ENCODE measurements at regions not wholly inside any gene's neighbourhood (a gene's known extent, or its start where the extent isn't known, plus 50 kb on each side); places are given as distances from the start of the nearest gene placed in this dataset.

- H3K4me1 ChIP-seq (ENCODE audit: control insufficient read depth in 1 of 2, insufficient read depth in 2 of 2, low read length in 2 of 2) = no peaks in the 10 kb centered on the region
- H3K9me3 ChIP-seq (ENCODE audit: control insufficient read depth, low read length) = no peaks in the 10 kb centered on the region
- ATAC-seq (ENCODE audit: low FRiP score) (no peak), DNase-seq (peak in 1 of 2 donors; percentile 20)
- no peak overlapping the region for H3K27ac ChIP-seq (ENCODE audit: low read depth in 1 of 2, low read length in 2 of 2)
- H3K36me3 ChIP-seq (ENCODE audit: control insufficient read depth in 1 of 2, insufficient read depth in 2 of 2, low read length in 1 of 2) = no peaks in the 10 kb centered on the region
- no peaks in the 10 kb centered on the region for H3K27me3 ChIP-seq (ENCODE audit: control insufficient read depth in 1 of 2, insufficient read depth in 2 of 2, low read length in 1 of 2)
- intact Hi-C loops (cut with DNase I) = no loop called here
- 93 to 95% methylated on average over 5 of the region's 5 CpGs for WGBS, 2 donors
- H3K4me3 ChIP-seq (ENCODE audit: low read length in 2 of 2) = no peak overlapping the region
Observed at GRCh38 chr5:172546196-172546595, 91.9 kb upstream of the SH3PXD2B start.

GRCh38 chr5:172545291-172545801 is 91.0 kb upstream of the SH3PXD2B start:
- H3K4me1 ChIP-seq (ENCODE audit: control insufficient read depth in 1 of 2, insufficient read depth in 2 of 2, low read length in 2 of 2) = no peaks in the 10 kb centered on the region
- no peak overlapping the region for H3K4me3 ChIP-seq (ENCODE audit: low read length in 2 of 2)
- no peaks in the 10 kb centered on the region for H3K36me3 ChIP-seq (ENCODE audit: control insufficient read depth in 1 of 2, insufficient read depth in 2 of 2, low read length in 1 of 2)
- H3K27me3 ChIP-seq (ENCODE audit: control insufficient read depth in 1 of 2, insufficient read depth in 2 of 2, low read length in 1 of 2) = no peaks in the 10 kb centered on the region
- DNase-seq (peak in 1 of 2 donors; percentile 46), ATAC-seq (ENCODE audit: low FRiP score) (no peak)
- no peaks in the 10 kb centered on the region for H3K9me3 ChIP-seq (ENCODE audit: control insufficient read depth, low read length)
- intact Hi-C loops (cut with DNase I) = no loop called here
- H3K27ac ChIP-seq (ENCODE audit: low read depth in 1 of 2, low read length in 2 of 2) = no peak overlapping the region
- 82 to 87% methylated on average over 9 of the region's 9 CpGs for WGBS, 2 donors

- ATAC-seq (ENCODE audit: low FRiP score) (no peak), DNase-seq (peak in 1 of 2 donors; percentile 32)
- Histone ChIP-seq H3K4me1 (ENCODE audit: control insufficient read depth in 1 of 2, insufficient read depth in 2 of 2, low read length in 2 of 2) (no peaks in the 10 kb centered on the region), H3K4me3 (ENCODE audit: low read length in 2 of 2) (no peak overlapping the region), H3K36me3 (ENCODE audit: control insufficient read depth in 1 of 2, insufficient read depth in 2 of 2, low read length in 1 of 2) (no peaks in the 10 kb centered on the region), H3K9me3 (ENCODE audit: control insufficient read depth, low read length) (no peaks in the 10 kb centered on the region), H3K27me3 (ENCODE audit: control insufficient read depth in 1 of 2, insufficient read depth in 2 of 2, low read length in 1 of 2) (no peaks in the 10 kb centered on the region), H3K27ac (ENCODE audit: low read depth in 1 of 2, low read length in 2 of 2) (no peak overlapping the region)
- WGBS, 2 donors = 53 to 54% methylated on average over 6 of the region's 6 CpGs
- intact Hi-C loops (cut with DNase I) = no loop called here
Observed at GRCh38 chr5:172544371-172545095, 90.2 kb upstream of the SH3PXD2B start.

DNA sequence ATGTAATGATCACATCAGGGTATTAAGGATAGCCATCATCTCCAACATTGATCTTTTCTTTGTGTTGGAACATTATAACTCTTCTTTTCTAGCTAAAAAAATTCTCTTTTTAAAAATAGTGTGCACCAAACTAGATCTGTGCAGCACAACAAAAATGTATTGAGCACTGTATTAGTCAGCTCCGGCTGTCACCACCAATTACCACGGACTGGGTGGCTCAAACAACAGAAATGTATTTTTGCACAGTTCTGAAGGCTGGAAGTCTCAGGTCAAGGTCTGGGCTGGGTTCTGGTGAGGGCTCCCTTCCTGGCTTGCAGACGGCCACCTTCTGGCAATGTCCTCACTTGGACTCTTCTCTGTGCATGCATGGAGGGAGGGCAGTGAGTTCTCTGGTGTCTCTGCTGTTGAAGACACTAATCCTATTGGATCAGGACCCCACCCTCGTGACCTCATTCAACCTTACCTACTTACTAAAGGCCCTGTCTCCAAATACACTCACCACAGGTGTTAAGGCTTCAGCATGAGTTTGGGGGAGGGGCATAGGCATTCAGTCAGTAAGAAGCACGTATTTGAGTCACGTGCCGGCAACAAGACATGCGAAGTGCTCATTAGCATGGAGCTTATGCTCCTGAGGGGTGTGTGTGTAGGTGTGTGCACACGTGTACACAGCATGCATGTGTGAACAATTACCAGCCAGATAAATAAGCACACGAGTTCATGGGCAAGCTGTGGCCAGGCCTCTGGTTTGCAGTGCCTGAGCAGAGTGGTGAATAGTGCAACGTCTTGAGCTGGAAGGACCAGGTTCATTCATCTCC is 89.4 kb upstream of the SH3PXD2B start:
- peak in 1 of 2 donors; percentile 31 for DNase-seq
- Histone ChIP-seq H3K4me3 (ENCODE audit: low read length in 2 of 2) (no peak overlapping the region), H3K9me3 (ENCODE audit: control insufficient read depth, low read length) (no peaks in the 10 kb centered on the region), H3K27me3 (ENCODE audit: control insufficient read depth in 1 of 2, insufficient read depth in 2 of 2, low read length in 1 of 2) (no peaks in the 10 kb centered on the region), H3K27ac (ENCODE audit: low read depth in 1 of 2, low read length in 2 of 2) (no peak overlapping the region), H3K4me1 (ENCODE audit: control insufficient read depth in 1 of 2, insufficient read depth in 2 of 2, low read length in 2 of 2) (no peaks in the 10 kb centered on the region), H3K36me3 (ENCODE audit: control insufficient read depth in 1 of 2, insufficient read depth in 2 of 2, low read length in 1 of 2) (no peaks in the 10 kb centered on the region)
- WGBS, 2 donors = 95% methylated on average over 11 of the region's 11 CpGs
- intact Hi-C loops (cut with DNase I) = no loop called here
- no peak for ATAC-seq (ENCODE audit: low FRiP score)

GRCh38 chr5:172542651-172543131 is 88.4 kb upstream of the SH3PXD2B start:
- H3K9me3 ChIP-seq (ENCODE audit: control insufficient read depth, low read length) = no peaks in the 10 kb centered on the region
- intact Hi-C loops (cut with DNase I) = no loop called here
- H3K27ac ChIP-seq (ENCODE audit: low read depth in 1 of 2, low read length in 2 of 2) = no peak overlapping the region
- H3K4me3 ChIP-seq (ENCODE audit: low read length in 2 of 2) = no peak overlapping the region
- H3K36me3 ChIP-seq (ENCODE audit: control insufficient read depth in 1 of 2, insufficient read depth in 2 of 2, low read length in 1 of 2) = no peaks in the 10 kb centered on the region
- H3K27me3 ChIP-seq (ENCODE audit: control insufficient read depth in 1 of 2, insufficient read depth in 2 of 2, low read length in 1 of 2) = no peaks in the 10 kb centered on the region
- WGBS, 2 donors = 97% methylated on average over 12 to 13 of the region's 13 CpGs
- no peaks in the 10 kb centered on the region for H3K4me1 ChIP-seq (ENCODE audit: control insufficient read depth in 1 of 2, insufficient read depth in 2 of 2, low read length in 2 of 2)
- DNase-seq = peak in 1 of 2 donors; percentile 49
- no peak for ATAC-seq (ENCODE audit: low FRiP score)

DNA sequence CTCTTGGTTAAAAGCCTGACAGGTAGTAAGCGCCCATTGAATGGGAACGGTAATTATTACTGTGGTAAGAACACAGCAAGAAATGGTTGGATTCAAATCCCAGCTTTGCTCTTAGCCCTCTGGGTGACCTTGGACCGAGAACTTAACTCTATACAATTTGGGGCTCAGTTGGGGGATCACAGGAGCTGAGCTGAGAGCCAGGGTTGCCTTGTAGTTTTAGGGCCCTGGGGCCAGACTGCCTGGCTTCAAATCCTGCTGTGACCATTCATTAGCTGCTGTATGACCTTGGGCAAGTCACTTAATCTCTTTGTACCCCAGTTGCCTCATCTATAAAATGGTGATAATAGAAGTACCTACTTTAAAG is 87.4 kb upstream of the SH3PXD2B start:
- Histone ChIP-seq H3K27me3 (ENCODE audit: control insufficient read depth in 1 of 2, insufficient read depth in 2 of 2, low read length in 1 of 2) (no peaks in the 10 kb centered on the region), H3K27ac (ENCODE audit: low read depth in 1 of 2, low read length in 2 of 2) (no peak overlapping the region), H3K4me1 (ENCODE audit: control insufficient read depth in 1 of 2, insufficient read depth in 2 of 2, low read length in 2 of 2) (no peaks in the 10 kb centered on the region), H3K4me3 (ENCODE audit: low read length in 2 of 2) (no peak overlapping the region), H3K9me3 (ENCODE audit: control insufficient read depth, low read length) (no peaks in the 10 kb centered on the region), H3K36me3 (ENCODE audit: control insufficient read depth in 1 of 2, insufficient read depth in 2 of 2, low read length in 1 of 2) (no peaks in the 10 kb centered on the region)
- intact Hi-C loops (cut with DNase I) = no loop called here
- 96 to 99% methylated on average over 3 of the region's 3 CpGs for WGBS, 2 donors
- ATAC-seq (ENCODE audit: low FRiP score) (no peak), DNase-seq (peak in 1 of 2 donors; percentile 8)

- Histone ChIP-seq H3K27ac (ENCODE audit: low read depth in 1 of 2, low read length in 2 of 2) (no peak overlapping the region), H3K9me3 (ENCODE audit: control insufficient read depth, low read length) (no peaks in the 10 kb centered on the region), H3K4me1 (ENCODE audit: control insufficient read depth in 1 of 2, insufficient read depth in 2 of 2, low read length in 2 of 2) (no peaks in the 10 kb centered on the region), H3K27me3 (ENCODE audit: control insufficient read depth in 1 of 2, insufficient read depth in 2 of 2, low read length in 1 of 2) (no peaks in the 10 kb centered on the region), H3K4me3 (ENCODE audit: low read length in 2 of 2) (no peak overlapping the region), H3K36me3 (ENCODE audit: control insufficient read depth in 1 of 2, insufficient read depth in 2 of 2, low read length in 1 of 2) (no peaks in the 10 kb centered on the region)
- DNase-seq = peak in 1 of 2 donors; percentile 30
- ATAC-seq (ENCODE audit: low FRiP score) = no peak
- WGBS, 2 donors = 80 to 82% methylated on average over 13 of the region's 13 CpGs
- intact Hi-C loops (cut with DNase I) = no loop called here
Observed at GRCh38 chr5:172541099-172541772, 86.9 kb upstream of the SH3PXD2B start.

GRCh38 chr5:172540099-172540870 is 86.0 kb upstream of the SH3PXD2B start:
- Histone ChIP-seq H3K27ac (ENCODE audit: low read depth in 1 of 2, low read length in 2 of 2) (no peak overlapping the region), H3K4me1 (ENCODE audit: control insufficient read depth in 1 of 2, insufficient read depth in 2 of 2, low read length in 2 of 2) (no peaks in the 10 kb centered on the region), H3K36me3 (ENCODE audit: control insufficient read depth in 1 of 2, insufficient read depth in 2 of 2, low read length in 1 of 2) (no peaks in the 10 kb centered on the region), H3K27me3 (ENCODE audit: control insufficient read depth in 1 of 2, insufficient read depth in 2 of 2, low read length in 1 of 2) (no peaks in the 10 kb centered on the region), H3K9me3 (ENCODE audit: control insufficient read depth, low read length) (no peaks in the 10 kb centered on the region), H3K4me3 (ENCODE audit: low read length in 2 of 2) (no peak overlapping the region)
- ATAC-seq (ENCODE audit: low FRiP score) (no peak), DNase-seq (peak in 1 of 2 donors; percentile 15)
- intact Hi-C loops (cut with DNase I) = no loop called here
- 83 to 89% methylated on average over 5 of the region's 5 CpGs for WGBS, 2 donors
